ENCODE measurements at regions not wholly inside any gene's neighbourhood (a gene's known extent, or its start where the extent isn't known, plus 50 kb on each side); places are given as distances from the start of the nearest gene placed in this dataset.
"Not testable (repeated sequence)": the region's sequence is repeated elsewhere in the genome, so short reads cannot be mapped to it uniquely, and the experiment has no call there.

DNA sequence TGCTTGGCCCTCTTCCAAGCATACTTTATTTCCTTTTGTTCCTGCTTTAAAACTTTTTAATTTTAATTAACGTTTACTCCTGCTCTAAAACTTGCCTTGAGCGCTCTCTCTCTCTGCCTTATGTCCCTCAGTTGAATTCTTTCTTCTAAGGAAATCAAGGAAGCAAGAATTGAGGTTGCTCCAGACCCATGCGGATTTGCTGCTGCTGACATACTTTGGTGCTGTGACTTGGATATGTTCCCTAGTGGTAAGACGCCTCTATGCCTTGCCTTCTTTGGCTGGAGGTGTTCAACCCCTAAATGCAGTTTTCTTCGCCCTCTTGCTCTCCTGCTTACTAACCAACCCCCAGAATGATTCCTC, 148.1 kb downstream of the ADSS2 start:
- H3K4me3 ChIP-seq (ENCODE audit: low read depth in 1 of 2, low read length in 1 of 2) = no peak overlapping the region
- H3K27ac ChIP-seq = no peak overlapping the region
- peaks cover 21 to 22% of the 10 kb centered on the region in 2 experiments for H3K4me1 ChIP-seq (ENCODE audit: control insufficient read depth in 1 of 2, insufficient read depth in 1 of 2, low read depth in 1 of 2, low read length in 1 of 2)
- H3K9me3 ChIP-seq = no peaks in the 10 kb centered on the region
- H3K36me3 ChIP-seq = no peaks in the 10 kb centered on the region
- TF ChIP-seq, protein P1, sequence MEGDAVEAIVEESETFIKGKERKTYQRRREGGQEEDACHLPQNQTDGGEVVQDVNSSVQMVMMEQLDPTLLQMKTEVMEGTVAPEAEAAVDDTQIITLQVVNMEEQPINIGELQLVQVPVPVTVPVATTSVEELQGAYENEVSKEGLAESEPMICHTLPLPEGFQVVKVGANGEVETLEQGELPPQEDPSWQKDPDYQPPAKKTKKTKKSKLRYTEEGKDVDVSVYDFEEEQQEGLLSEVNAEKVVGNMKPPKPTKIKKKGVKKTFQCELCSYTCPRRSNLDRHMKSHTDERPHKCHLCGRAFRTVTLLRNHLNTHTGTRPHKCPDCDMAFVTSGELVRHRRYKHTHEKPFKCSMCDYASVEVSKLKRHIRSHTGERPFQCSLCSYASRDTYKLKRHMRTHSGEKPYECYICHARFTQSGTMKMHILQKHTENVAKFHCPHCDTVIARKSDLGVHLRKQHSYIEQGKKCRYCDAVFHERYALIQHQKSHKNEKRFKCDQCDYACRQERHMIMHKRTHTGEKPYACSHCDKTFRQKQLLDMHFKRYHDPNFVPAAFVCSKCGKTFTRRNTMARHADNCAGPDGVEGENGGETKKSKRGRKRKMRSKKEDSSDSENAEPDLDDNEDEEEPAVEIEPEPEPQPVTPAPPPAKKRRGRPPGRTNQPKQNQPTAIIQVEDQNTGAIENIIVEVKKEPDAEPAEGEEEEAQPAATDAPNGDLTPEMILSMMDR (IDR thresholded peaks at IDR 0.05) = no peak
- no peaks in the 10 kb centered on the region for H3K27me3 ChIP-seq

GRCh38 chr1:244304156-244304555, 147.6 kb downstream of the ADSS2 start:
- Histone ChIP-seq H3K4me1 (ENCODE audit: control insufficient read depth in 1 of 2, insufficient read depth in 1 of 2, low read depth in 1 of 2, low read length in 1 of 2) (peaks cover 15 to 17% of the 10 kb centered on the region in 2 experiments), H3K9me3 (no peaks in the 10 kb centered on the region), H3K27ac (no peak overlapping the region), H3K4me3 (ENCODE audit: low read depth in 1 of 2, low read length in 1 of 2) (no peak overlapping the region), H3K36me3 (no peaks in the 10 kb centered on the region), H3K27me3 (no peaks in the 10 kb centered on the region)
- TF ChIP-seq, protein P1 (IDR thresholded peaks at IDR 0.05) = no peak

DNA sequence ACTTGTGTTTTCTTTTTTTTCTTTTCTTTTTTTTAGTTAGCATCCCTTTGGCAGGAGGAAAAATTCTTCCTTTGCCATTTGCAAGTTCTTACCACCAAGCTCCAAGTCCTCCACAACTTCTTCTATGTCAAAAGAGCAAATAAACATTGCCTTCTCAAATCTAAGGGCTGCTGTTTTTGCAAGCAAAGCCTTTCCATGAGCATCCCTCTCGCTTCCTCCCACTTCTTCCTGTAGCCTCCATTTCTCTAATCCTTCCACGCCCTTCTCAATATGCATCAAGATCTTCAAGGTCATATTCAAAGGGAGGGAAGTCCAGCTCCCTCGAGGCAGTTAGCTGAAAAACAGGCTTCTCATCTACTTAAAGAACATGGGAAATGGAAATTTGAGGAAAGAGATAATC, 147.1 kb downstream of the ADSS2 start:
- H3K27me3 ChIP-seq = no peaks in the 10 kb centered on the region
- TF ChIP-seq, protein P1 (IDR thresholded peaks at IDR 0.05) = no peak
- H3K4me1 ChIP-seq (ENCODE audit: control insufficient read depth in 1 of 2, insufficient read depth in 1 of 2, low read depth in 1 of 2, low read length in 1 of 2) = peaks cover 13 to 14% of the 10 kb centered on the region in 2 experiments
- no peaks in the 10 kb centered on the region for H3K36me3 ChIP-seq
- no peaks in the 10 kb centered on the region for H3K9me3 ChIP-seq
- H3K4me3 ChIP-seq (ENCODE audit: low read depth in 1 of 2, low read length in 1 of 2) = no peak overlapping the region
- no peak overlapping the region for H3K27ac ChIP-seq

- H3K4me3 ChIP-seq (ENCODE audit: low read depth in 1 of 2, low read length in 1 of 2) = no peak overlapping the region
- H3K27ac ChIP-seq = no peak overlapping the region
- peaks cover 8 to 11% of the 10 kb centered on the region in 2 experiments for H3K4me1 ChIP-seq (ENCODE audit: control insufficient read depth in 1 of 2, insufficient read depth in 1 of 2, low read depth in 1 of 2, low read length in 1 of 2)
- TF ChIP-seq, protein P1 (IDR thresholded peaks at IDR 0.05) = no peak
- H3K27me3 ChIP-seq = no peaks in the 10 kb centered on the region
- no peaks in the 10 kb centered on the region for H3K9me3 ChIP-seq
- no peaks in the 10 kb centered on the region for H3K36me3 ChIP-seq
Measured at GRCh38 chr1:244305776-244306341, 145.8 kb downstream of the ADSS2 start.

GRCh38 chr1:244306544-244306943, 145.2 kb downstream of the ADSS2 start:
- H3K4me1 ChIP-seq (ENCODE audit: control insufficient read depth in 1 of 2, insufficient read depth in 1 of 2, low read depth in 1 of 2, low read length in 1 of 2) = peaks cover 8 to 11% of the 10 kb centered on the region in 2 experiments
- H3K36me3 ChIP-seq = no peaks in the 10 kb centered on the region
- no peaks in the 10 kb centered on the region for H3K9me3 ChIP-seq
- no peaks in the 10 kb centered on the region for H3K27me3 ChIP-seq
- H3K4me3 ChIP-seq (ENCODE audit: low read depth in 1 of 2, low read length in 1 of 2) = no peak overlapping the region
- TF ChIP-seq, protein P1 (IDR thresholded peaks at IDR 0.05) = no peak
- H3K27ac ChIP-seq = no peak overlapping the region

DNA sequence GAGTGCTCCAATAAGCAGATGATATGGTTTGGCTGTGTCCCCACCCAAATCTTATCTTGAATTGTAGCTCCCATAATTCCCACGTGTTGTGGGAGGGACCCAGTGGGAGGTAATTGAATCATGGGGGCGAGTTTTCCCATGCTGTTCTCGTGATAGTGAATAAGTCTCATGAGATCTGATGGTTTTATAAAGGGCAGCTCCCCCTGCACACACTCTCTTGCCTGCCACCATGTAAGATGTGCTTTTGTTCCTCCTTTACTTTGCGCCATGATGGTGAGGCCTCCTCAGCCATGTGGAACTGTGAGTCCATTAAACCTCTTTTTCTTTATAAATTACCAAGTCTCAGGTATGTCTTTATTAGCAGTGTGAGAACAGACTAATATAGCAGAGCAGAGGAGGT, 142.5 kb downstream of the ADSS2 start:
- H3K4me1 ChIP-seq (ENCODE audit: control insufficient read depth in 1 of 2, insufficient read depth in 1 of 2, low read depth in 1 of 2, low read length in 1 of 2); H3K9me3 ChIP-seq; H3K27me3 ChIP-seq; H3K4me3 ChIP-seq (ENCODE audit: low read depth in 1 of 2, low read length in 1 of 2); H3K36me3 ChIP-seq; H3K27ac ChIP-seq: not testable (repeated sequence)
